Limb (tissue), 2 donors: ENCODE measurements at regions not wholly inside any gene's neighbourhood (a gene's known extent, or its start where the extent isn't known, plus 50 kb on each side); places are given as distances from the start of the nearest gene placed in this dataset.

Experiments used
- DNase-seq, 2 donors: peaks; one replicate each; pipeline ENCODE4 v3.0.0-alpha.2; 2016; ENCODE audit errors: extremely low spot score in 2 of 2

DNA sequence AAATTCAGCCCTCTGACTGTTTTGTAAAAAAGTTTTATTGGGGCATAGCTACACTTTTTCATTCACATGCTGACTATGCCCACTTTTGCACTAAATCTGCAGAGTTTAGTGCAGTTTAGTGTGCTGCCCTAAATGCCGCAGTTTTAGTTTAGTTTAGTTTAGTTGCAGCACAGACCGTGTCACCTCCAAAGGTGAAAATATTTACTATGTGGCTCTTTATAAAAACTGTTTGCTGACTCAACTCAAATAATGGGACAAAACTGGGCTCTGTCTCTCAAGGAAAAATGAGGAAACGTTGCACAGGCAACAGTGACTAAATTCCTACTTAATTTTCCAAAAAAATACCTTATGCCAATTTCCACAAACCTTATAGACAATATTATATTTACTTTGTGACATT is 314.2 kb downstream of the C4orf33 start:
- no peak for DNase-seq

DNA sequence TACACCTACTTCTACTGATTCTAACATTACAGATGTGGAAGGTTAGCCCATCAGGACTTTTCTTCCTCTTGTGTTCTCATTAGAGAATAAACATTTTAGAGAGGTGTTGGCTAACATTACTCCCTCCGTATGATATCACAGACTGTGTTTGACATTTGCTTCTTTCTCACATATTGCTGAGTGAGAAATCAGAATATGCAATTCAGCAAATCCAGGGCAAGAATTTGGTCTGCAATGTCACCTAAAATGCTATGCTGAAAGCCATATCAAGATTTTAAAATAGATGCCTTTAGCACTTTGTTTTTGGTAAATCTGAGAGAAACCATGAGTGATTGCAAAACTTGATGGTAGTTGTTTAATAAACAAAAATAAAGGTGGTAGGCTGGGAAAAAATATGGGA is 319.1 kb downstream of the C4orf33 start:
- DNase-seq, result no peak

DNA sequence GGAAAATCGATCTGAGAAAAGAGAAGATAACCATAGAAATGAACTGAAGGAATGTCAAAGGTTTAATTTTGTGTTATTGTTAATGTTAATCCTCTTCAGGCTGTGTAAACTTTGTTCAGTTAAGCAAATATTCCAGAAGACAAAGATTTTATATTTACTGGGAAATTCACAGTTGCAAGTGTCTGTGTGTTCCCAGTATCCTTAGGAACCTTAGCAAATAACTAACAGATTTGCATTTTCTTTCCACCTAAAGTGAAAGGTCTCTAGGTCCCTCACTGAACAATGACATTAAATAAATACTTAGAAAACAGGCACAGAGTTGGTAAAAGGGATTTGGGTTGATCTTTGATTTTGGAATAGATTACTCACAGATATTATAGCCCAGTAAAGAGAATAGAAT is 324.7 kb downstream of the C4orf33 start:
- no peak for DNase-seq

DNA sequence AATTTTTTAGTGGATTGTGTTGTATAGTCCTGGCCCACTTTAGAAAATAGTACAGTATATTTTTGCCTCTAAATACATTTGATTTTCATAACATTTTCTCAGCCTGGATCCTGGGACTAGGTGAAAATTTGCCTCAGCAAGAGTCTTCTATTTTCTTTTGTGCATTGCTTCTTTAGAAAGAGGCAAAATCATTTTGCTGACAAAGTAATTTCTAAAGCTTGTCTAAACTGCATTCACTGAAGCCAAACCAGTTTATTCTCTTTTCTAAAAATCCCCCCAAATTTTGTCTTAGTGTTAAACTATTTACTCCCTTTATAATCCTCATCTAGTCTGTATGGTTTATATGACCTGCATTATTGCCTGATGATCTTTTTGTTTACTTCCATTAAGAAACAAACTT is 326.3 kb downstream of the C4orf33 start:
- no peak for DNase-seq

DNA sequence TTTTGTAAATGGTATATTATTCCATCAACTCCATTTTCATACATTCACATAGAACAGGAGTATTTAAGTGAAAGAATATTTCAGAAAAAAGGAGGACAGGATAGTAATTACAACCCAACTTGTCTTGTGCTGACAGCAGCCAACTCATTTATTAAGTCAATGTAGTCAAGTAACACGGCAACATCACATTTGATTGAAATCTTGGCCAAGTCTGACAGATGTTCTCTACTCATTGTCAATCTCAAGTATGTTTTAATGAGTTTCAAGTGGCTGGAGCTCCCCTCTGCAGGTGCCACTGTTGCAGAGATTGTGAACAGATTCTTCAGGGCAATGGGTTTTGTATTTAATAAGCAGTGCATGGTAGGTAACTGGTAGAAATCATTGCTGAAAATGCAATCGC is 332.5 kb downstream of the C4orf33 start:
- DNase-seq, result no peak

DNA sequence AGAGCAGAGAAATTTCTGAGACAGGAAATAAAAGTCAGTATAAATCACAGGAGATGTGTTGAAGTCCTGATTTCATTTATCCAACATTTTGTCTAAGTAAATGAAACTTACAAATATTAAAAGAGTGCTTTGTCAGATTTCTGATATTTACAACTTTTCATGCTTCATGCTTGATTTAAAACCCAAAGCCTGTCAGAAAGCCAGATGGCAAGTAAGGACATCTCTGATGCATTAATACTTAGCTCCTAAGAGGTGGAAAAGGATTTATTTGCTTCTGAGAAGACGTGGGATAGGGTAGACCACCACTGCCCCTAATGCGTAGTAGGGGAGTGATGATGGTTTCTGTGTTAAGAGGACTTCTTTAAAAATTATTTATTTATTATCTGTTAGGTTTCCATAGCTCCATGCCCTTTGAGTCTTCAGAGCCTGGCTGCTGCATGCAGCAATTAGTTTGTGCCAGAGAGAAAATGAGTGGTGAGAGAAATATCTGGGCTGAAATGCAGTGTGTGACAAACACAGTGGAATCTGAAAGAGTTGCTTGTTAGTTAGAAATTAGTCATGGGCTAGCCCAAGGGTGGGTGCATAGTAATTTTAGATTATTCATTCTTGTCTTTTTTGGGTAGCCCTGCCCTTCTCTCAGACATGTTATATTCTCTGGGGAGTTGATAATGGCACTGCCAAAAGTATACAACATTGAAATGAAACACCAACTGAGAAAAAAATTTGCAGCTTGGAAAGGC is 333.8 kb downstream of the C4orf33 start:
- peak in 1 of 2 donors; percentile 47 for DNase-seq

DNA sequence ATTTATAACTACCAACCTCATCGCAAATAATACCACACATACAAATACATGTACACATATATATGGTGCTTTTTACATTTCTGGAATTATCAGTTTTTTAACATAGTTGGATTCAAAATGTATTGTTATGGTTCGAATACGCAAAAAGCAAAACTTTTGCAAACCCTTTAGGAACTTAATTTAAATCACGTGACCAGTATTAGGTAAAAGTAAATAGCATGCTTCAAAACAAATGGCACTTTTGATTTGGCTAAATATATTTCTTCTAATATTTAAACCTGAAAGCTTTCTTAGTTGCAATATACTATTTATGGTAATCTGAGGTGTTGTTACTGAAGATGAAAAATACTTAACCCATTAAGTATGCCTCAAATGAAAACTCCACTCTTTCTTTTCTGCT is 341.4 kb downstream of the C4orf33 start:
- no peak for DNase-seq

DNA sequence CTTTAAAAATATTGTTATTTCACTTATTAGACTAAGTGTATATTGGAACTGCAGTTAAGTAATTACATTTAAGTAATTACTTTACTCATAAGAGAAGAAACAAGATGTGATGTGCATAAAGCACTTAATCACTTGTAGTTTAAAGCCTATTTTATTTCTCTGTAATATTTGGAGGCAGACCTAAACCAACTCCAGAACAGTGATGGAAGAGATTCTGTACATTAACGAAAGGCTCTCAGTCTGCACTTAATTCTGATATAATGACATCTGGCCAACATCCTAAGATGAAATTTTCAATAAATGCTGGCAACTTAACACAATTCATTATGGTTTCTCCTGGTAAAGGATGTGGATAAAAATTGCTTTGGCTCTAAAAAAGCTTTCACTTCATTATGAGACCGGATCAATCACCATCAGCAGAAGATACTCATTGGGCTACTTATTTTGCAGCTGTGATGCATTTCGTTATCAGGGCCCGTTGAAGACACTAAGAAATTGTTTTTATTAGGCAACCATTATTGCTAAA is 342.6 kb downstream of the C4orf33 start:
- DNase-seq, result no peak

DNA sequence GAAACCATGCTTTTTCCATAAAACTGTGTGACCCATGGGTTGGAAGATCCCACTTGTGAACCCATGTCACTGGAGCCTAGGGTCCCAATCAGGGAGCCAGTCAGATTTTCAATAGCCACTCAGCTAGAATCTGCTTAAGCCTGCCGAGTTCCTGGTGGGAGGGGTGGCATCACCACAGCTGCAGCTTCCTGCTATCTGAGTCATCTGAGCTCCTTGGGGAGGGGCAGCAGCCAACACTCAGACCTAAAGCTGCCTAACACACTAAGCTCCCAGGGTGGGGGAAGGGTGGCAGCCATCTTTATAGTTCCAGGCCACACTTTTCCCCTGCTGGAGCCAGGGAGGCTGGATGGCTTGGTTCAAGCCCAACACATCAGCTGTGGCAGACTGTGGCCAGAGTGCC is 350.1 kb downstream of the C4orf33 start:
- no peak for DNase-seq

DNA sequence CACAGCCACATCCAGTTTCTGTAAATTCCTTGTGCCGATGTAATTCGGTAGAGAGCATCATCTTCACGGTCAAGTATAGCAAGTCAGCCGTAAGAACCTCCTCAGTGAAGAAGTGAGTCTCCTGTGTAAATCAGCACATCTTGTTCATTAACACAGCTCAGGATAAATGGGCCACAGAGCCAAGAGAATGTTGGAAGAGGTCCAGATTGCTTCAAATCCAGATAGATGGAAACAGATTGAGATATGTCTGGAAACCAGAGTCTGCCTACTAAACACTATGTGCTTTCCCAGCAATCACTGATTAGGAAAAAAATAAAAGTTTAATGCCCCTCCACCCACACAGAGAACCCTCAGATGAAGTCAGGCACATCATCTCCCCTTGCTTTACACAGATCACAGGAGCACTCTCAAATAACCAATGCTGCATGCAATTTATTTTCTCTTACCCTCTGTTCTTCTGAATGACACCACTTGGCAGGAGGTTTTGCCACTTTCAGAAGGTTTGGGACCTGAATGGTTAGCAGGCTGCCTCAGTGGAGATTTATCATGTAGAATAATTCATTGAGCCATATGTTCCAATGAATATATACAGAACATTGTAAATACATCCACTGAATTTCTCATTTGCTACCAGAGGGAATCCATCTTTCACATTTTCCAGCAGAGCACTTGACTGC is 357.7 kb downstream of the C4orf33 start:
- no peak for DNase-seq

DNA sequence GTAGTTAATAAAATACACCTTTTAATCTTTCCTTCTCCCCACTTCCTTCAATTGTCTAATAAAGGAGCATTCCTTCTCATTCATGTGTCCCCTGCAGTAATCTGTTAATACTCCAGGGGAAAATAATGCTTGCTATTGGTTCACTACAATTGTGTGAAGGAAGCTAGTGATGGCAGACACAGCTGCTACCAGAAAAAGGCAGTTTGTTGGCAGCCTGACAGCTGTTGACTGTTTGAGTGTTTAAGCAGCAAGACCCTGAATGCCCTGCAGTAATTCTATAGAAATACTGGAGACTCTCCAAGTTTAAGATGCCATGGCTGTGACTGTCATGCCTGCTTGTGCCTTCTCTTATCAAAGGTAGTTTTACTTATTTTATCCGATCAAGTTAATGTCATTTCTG is 359.5 kb downstream of the C4orf33 start:
- DNase-seq, result peak; percentile 49 to 66

DNA sequence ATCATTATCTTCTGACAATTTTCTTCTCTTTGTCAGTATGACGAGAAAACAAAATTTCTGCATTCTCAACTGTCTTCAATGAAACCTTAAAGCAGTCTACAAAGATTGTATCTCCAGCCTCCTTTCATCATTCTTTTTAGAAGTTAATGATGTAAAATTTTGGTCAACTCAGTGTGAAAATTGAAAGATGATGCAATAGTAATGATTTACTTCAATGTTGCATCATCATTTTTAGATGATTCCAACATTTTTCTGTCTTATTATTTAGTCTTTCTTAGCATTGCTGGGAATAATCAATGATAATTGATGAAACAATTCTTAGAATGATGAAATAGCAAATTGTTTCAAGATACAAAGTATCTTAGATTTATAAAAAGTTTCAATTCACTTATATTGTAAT is 372.7 kb downstream of the C4orf33 start:
- no peak for DNase-seq

DNA sequence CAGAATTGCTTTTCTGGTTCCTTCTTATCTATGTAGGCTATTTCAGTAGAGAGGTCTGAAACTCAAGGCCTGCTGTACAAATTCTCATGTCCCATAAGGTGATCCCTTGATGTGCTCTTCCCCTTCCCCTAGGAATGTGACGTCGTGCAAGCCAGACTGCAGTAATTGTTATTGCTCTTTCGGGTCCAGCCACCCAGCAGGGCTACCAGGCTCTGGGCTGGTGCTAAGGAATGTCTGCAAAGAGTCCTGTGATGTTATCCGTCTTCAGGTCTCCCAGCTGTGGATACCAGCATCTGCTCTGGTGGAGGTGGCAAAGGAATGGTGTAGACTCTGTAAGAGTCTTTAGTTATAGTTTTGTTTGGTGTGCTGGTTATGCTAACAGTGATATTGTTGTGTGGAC is 378.7 kb downstream of the C4orf33 start:
- DNase-seq, result no peak

DNA sequence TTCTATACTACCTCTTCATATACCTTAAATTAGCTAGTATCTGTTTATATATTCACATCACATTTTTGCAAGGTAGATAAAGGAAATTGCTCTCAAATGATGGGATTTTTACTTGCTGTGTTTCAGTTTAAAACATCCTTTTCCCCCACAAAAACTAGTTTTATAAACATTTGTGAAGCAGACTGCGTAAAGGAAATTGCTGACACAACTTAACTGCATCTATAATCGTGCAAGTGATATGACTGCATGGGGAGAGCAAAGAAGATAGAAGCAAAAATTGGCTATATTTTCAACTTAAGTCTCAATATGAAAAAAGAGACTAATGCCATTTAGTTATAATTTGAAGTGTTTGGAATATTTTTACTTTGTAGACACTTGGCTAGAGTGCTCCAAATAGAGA is 385.2 kb downstream of the C4orf33 start:
- DNase-seq, result no peak

DNA sequence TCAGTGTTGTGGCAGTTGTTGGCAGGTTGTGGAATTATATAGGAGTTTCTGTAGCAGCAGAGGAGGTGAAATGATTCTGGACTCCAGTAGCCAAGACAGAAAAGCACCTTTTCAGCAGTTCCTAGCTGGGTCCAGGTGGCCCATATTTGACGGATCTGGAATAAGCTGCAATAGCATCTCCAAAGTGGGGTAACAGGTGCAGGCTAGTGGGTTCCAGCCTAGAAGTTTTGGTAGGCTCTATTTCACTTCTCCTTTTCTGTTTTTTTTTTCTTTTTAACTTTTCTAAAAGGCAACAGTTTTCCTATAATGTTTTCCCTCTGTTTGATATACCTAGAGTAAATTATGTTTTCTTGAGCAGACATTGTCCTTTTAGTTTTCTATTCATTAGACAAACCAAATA is 392.5 kb downstream of the C4orf33 start:
- DNase-seq, result no peak

DNA sequence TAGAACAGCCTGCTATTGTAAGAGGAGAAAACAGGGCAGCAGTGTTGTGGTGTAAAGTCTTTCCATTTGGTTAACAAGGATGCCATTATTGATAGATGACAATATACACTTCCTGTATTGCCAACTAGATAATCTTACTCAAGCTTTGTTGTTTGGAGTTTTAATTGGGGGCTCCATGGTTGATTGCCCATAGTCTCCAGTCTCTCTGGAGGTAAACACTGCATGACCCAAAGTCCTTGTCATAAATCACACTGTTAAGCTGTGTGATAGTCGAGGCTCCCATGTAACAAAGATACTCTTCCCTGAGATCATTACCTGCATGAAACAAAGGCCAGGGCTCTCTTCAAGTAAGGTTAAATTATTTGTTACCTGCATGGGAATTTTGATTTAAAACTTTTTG is 394.6 kb downstream of the C4orf33 start:
- no peak for DNase-seq

DNA sequence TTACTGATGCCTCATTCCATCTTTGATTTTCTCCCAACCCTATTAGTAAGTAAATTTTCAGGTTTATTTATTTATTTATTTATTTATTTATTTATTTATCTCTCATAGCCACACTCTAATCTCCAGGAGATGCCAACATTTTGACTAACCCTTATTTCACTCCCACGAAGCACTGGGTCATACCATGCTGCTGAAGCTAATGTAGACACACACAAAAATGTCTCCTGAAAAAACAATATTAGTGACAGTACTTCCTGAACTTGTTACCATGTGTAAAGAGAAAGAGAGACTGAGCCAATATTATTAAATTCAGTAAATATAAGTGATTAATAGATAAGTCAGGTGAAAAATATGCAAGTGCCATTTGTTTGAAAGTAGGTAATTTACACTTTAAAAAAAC is 402.7 kb downstream of the C4orf33 start:
- DNase-seq, result no peak

DNA sequence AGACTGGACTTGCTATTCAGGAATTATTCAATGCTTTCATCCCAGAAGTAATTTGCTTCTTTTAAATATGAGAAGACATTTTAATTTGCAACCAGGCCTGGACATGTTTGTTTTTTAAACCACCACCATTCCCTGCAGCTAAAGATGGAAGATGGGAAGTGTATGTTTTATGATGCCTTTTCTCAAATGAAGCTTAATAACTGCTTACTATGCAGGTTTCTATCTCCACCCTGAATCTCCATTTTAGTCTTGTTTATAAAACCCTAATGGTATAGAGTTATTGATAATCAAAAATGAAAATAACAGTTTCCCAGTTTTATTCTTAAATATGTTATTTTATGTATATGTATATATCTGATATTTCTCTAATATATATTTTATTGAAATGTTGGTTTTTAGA is 418.9 kb downstream of the C4orf33 start:
- no peak for DNase-seq

DNA sequence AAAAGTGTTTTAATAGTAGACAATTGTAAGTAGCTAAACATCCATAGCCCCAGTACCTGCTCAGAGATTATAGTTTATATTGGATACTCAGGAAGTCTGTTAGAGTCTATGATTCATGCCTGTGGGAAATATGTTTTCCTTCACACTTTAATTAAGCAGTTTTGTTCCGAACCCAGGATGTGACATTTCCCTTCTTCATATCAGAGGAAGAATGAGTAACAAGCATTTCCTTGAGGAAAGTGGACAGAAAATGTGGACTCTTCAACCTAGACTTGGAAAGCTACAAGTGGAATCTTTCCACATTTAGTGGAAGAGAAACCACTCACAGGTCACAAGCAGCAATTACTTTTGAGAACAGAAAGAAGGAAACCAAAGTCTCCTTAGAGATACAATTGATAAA is 419.4 kb downstream of the C4orf33 start:
- no peak for DNase-seq

DNA sequence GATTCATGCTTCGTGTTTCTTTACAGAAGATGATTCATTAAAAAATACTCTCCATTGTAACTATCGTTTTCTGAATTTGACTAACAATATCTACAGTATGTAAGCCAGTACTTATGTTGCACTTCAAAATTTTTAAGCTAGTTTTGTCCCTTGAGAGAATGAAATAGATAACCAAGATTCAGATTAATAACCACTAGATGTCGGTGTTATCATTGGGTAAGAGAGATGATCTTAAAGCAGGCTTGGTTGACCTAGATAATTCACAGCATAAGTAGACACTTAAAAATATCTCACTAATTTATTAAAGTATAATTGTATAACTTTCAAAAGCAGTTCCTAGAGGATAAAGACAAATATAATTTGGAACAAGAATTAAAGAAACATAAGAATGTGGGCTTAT is 430.9 kb downstream of the C4orf33 start:
- no peak for DNase-seq

DNA sequence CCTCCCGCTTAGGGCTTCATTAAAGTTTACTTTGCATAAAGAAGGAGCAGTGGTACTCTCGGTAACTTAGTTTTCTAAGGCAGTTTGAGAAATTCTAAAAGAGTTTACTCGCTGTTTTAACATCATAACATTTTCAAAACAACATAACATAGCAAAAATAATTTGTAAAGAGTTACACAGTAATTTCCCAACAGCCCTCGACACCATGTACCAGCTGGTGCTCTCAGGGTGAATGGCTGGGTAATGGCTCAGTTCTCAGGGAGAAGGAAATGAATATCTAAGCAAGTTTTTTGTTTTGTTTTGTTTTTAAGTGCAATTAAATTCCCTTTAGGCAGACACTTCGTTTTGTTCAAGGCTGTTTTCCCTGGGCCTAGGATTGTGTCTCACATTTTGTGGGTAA is 435.3 kb downstream of the C4orf33 start:
- no peak for DNase-seq

DNA sequence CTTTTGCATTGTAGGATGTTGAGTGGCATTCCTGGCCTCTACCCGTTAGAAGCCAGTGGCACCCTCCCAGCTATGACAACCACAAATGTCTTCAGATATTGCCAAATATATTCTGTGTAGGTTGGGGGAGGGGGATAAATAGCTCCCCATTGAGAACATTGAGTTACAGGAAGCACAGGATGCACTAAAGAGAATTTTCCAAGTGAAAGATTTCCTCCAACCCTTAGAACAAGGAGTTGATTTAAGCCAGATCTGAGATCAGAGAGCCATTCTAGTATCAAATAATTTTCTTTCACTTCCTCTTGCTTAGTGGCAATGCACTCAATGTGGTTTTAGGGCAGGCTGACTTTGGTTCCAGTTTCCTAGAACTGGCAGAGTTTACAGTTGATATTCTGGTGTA is 436.6 kb downstream of the C4orf33 start:
- DNase-seq, result no peak

DNA sequence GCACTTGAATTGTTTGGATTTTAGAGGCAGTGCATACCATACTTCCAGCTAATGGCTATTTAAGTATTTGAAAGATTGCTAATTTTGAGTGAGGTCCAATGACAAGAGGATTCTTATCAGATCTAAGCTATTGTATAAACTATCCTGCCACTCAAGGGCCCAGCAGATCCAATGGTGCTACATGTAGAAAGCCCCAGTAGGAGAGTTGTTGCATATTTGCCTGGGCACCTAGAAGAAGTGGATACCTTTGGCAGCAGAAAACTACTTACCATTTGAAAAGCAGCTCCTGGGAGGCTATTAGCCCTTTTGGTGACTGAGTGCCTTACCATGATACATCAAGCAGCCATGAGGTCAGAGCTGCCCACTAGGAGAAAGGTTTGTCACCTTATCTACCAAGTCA is 447.3 kb downstream of the C4orf33 start:
- no peak for DNase-seq
